ENCODE measurements at regions not wholly inside any gene's neighbourhood (a gene's known extent, or its start where the extent isn't known, plus 50 kb on each side); places are given as distances from the start of the nearest gene placed in this dataset.

DNA sequence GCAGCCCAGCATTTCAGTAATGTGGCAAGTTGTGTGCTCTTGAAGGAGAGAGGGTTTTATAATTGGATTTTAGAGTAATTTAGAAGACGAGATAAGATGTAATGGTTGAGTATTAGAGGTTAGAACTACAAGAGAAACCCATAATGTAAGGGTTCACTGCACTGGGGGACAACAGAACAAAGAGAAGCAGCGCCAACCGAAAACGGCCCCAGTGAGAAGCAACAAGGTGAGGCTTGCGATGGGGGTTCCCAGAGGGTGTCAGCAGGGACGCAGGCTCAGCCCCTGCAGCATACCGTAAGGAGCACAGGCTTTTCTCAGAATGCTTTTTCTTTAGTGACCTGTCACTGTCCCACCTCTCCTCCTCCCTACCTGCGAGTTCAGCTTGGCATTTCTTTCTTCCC is 183.9 kb upstream of the ETAA1 start:
- TF ChIP-seq SMC3 (IDR thresholded peaks at IDR 0.05; ENCODE audit: borderline replicate concordance, low read length): no peak
- no peak for TF ChIP-seq CHD4 (IDR thresholded peaks at IDR 0.05)
- TF ChIP-seq CHD2 (IDR thresholded peaks at IDR 0.05; ENCODE audit: borderline replicate concordance, low read depth, low read length): no peak
- TF ChIP-seq, protein P1, sequence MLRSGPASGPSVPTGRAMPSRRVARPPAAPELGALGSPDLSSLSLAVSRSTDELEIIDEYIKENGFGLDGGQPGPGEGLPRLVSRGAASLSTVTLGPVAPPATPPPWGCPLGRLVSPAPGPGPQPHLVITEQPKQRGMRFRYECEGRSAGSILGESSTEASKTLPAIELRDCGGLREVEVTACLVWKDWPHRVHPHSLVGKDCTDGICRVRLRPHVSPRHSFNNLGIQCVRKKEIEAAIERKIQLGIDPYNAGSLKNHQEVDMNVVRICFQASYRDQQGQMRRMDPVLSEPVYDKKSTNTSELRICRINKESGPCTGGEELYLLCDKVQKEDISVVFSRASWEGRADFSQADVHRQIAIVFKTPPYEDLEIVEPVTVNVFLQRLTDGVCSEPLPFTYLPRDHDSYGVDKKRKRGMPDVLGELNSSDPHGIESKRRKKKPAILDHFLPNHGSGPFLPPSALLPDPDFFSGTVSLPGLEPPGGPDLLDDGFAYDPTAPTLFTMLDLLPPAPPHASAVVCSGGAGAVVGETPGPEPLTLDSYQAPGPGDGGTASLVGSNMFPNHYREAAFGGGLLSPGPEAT (IDR thresholded peaks at IDR 0.05; ENCODE audit: low read depth): no peak
- no peak for TF ChIP-seq CBX5 (IDR thresholded peaks at IDR 0.05; ENCODE audit: low read depth)
- no peak for TF ChIP-seq HDGF (IDR thresholded peaks at IDR 0.05)
- no peak for TF ChIP-seq EGR1 (IDR thresholded peaks at IDR 0.05; ENCODE audit: borderline replicate concordance in 1 of 2, low read depth in 2 of 2, low read length in 2 of 2)
- TF ChIP-seq, protein P2, sequence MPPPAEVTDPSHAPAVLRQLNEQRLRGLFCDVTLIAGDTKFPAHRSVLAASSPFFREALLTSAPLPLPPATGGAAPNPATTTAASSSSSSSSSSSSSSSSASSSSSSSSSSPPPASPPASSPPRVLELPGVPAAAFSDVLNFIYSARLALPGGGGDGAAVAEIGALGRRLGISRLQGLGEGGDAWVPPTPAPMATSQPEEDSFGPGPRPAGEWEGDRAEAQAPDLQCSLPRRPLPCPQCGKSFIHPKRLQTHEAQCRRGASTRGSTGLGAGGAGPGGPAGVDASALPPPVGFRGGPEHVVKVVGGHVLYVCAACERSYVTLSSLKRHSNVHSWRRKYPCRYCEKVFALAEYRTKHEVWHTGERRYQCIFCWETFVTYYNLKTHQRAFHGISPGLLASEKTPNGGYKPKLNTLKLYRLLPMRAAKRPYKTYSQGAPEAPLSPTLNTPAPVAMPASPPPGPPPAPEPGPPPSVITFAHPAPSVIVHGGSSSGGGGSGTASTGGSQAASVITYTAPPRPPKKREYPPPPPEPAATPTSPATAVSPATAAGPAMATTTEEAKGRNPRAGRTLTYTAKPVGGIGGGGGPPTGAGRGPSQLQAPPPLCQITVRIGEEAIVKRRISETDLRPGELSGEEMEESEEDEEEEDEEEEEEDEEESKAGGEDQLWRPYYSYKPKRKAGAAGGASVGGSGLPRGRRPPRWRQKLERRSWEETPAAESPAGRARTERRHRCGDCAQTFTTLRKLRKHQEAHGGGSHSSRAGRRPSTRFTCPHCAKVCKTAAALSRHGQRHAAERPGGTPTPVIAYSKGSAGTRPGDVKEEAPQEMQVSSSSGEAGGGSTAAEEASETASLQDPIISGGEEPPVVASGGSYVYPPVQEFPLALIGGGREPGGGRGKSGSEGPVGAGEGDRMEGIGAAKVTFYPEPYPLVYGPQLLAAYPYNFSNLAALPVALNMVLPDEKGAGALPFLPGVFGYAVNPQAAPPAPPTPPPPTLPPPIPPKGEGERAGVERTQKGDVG (CRISPR knock-in tag; IDR thresholded peaks at IDR 0.05): no peak
- TF ChIP-seq, protein P3, sequence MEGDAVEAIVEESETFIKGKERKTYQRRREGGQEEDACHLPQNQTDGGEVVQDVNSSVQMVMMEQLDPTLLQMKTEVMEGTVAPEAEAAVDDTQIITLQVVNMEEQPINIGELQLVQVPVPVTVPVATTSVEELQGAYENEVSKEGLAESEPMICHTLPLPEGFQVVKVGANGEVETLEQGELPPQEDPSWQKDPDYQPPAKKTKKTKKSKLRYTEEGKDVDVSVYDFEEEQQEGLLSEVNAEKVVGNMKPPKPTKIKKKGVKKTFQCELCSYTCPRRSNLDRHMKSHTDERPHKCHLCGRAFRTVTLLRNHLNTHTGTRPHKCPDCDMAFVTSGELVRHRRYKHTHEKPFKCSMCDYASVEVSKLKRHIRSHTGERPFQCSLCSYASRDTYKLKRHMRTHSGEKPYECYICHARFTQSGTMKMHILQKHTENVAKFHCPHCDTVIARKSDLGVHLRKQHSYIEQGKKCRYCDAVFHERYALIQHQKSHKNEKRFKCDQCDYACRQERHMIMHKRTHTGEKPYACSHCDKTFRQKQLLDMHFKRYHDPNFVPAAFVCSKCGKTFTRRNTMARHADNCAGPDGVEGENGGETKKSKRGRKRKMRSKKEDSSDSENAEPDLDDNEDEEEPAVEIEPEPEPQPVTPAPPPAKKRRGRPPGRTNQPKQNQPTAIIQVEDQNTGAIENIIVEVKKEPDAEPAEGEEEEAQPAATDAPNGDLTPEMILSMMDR (IDR thresholded peaks at IDR 0.05 in 2 of 3, conservative IDR thresholded peaks at IDR 0.05 in 1 of 3; ENCODE audit: control insufficient read depth in 2 of 3, extremely low read depth in 1 of 3, insufficient read depth in 1 of 3, low read depth in 3 of 3, low read length in 3 of 3): no peak
- TF ChIP-seq NFYB (IDR thresholded peaks at IDR 0.05; ENCODE audit: insufficient read depth, low read depth, low read length): no peak
- no peak for TF ChIP-seq POLR2A (IDR thresholded peaks at IDR 0.05; ENCODE audit: low read depth, low read length)
- no peak for TF ChIP-seq BRCA1 (IDR thresholded peaks at IDR 0.05; ENCODE audit: low read depth, low read length)
- no peak for TF ChIP-seq RAD21 (IDR thresholded peaks at IDR 0.05; ENCODE audit: insufficient read depth, low read depth, low read length)

Measured in GM12878 (cell line).